A549 (cell line): ENCODE measurements at regions not wholly inside any gene's neighbourhood (a gene's known extent, or its start where the extent isn't known, plus 50 kb on each side); places are given as distances from the start of the nearest gene placed in this dataset.

Experiments used
- ATAC-seq, 2 experiments: fragments of 200-7000 bp in 1 of 2; fragments of >200 bp in 1 of 2; cut with Nextera tagmentation in 1 of 2; cut with Tn5 transposase in 1 of 2; 3 replicates each; pipeline versions ENCODE4 v1.8.0 to v1.9.1; 2018 to 2020; ENCODE audit warnings: mild to moderate bottlenecking in 1 of 2, moderate library complexity in 1 of 2
- CTCF ChIA-PET: fragments of 300-600 bp; sonication (Branson Sonifier 250); formaldehyde crosslinking; extraction: SDS; loops from one replicate; lab custom pipeline; 2021; ENCODE audit warnings: antibody characterized with exemption, inconsistent platforms; lab: Yijun Ruan, JAX
- POLR2A ChIA-PET: fragments of 350-600 bp; formaldehyde crosslinking; extraction: SDS; loops from one replicate; lab custom pipeline; 2021; ENCODE audit warnings: antibody characterized with exemption, inconsistent platforms; lab: Yijun Ruan, JAX
- DNase-seq, 2 experiments: peaks; one replicate each; pipeline versions ENCODE4 v3.0.0 to v3.0.0-alpha.2; 2011 to 2016; ENCODE audit warnings: low read depth in 1 of 2, low spot score in 1 of 2
- FAIRE-seq: peaks from 2 replicates; lab custom pipeline; 2011; peaks lifted over from hg19 to GRCh38; lab: Jason Lieb, UNC
- H3K27ac ChIP-seq, 2 experiments: fragments of >200 bp; sonication (Bioruptor Twin); formaldehyde crosslinking; 3 replicates each; pipeline ENCODE4 v1.5.1; 2016 to 2017
- H3K4me1 ChIP-seq: fragments of >200 bp; sonication (Bioruptor Twin); formaldehyde crosslinking; 3 replicates; pipeline ENCODE4 v1.6.1; 2016
- H3K4me2 ChIP-seq: fragments of >200 bp; sonication (Bioruptor Twin); formaldehyde crosslinking; 3 replicates; pipeline ENCODE4 v1.6.1; 2016
- H3K4me3 ChIP-seq: fragments of >200 bp; sonication (Bioruptor Twin); formaldehyde crosslinking; 3 replicates; pipeline ENCODE4 v1.5.1; 2016
- H3K9me3 ChIP-seq: fragments of >200 bp; sonication (Bioruptor Twin); formaldehyde crosslinking; 3 replicates; pipeline ENCODE4 v1.6.1; 2016
- BHLHE40 ChIP-seq: IDR thresholded peaks from 2 replicates; pipeline ENCODE4 v1.6.1; 2012; ENCODE audit warnings: low read depth, low read length, inconsistent platforms
- CBX2 ChIP-seq: fragments of 200-600 bp; sonication (generic); IDR thresholded peaks from 2 replicates; pipeline ENCODE4 v1.6.1; 2016; ENCODE audit warnings: low read depth, mild to moderate bottlenecking, borderline replicate concordance
- CEBPB ChIP-seq, 2 experiments: fragments of >200 bp in 1 of 2; sonication (Bioruptor Twin) in 1 of 2; formaldehyde crosslinking in 1 of 2; IDR thresholded peaks; 2 replicates each; pipeline ENCODE4 v1.6.1; 2012 to 2016
- CHD2 ChIP-seq: fragments of 150-350 bp; IDR thresholded peaks from 2 replicates; pipeline ENCODE4 v1.6.1; 2014; ENCODE audit warnings: low read length; ENCODE audit not compliant: partially characterized antibody
- EHF ChIP-seq: fragments of 250-450 bp; sonication (Bioruptor Pico); IDR thresholded peaks from 2 replicates; pipeline ENCODE4 v1.5.0; 2020; ENCODE audit warnings: mild to moderate bottlenecking
- EHMT2 ChIP-seq: fragments of 200-600 bp; sonication (generic); IDR thresholded peaks from 2 replicates; pipeline ENCODE4 v1.6.1; 2016; ENCODE audit warnings: antibody characterized with exemption, low read depth, mild to moderate bottlenecking, moderate library complexity
- EP300 ChIP-seq, 2 experiments: fragments of >200 bp; sonication (Bioruptor Twin); formaldehyde crosslinking; IDR thresholded peaks; 2 replicates in 1 of 2; 3 replicates in 1 of 2; pipeline ENCODE4 v1.6.1; 2016 to 2017
- FOSL2 ChIP-seq, 2 experiments: fragments of 450-650 bp in 1 of 2; fragments of >200 bp in 1 of 2; sonication (Bioruptor Twin) in 1 of 2; formaldehyde crosslinking; IDR thresholded peaks; 2 replicates each; pipeline versions ENCODE4 v1.5.0 to v1.6.1; 2016 to 2020; ENCODE audit warnings: mild to moderate bottlenecking in 1 of 2, moderate library complexity in 1 of 2
- FOXS1 ChIP-seq: fragments of 250-450 bp; sonication (Bioruptor Pico); IDR thresholded peaks from 2 replicates; pipeline ENCODE4 v1.5.0; 2020; ENCODE audit warnings: mild to moderate bottlenecking, moderate library complexity
- GATA3 ChIP-seq: IDR thresholded peaks from 2 replicates; pipeline ENCODE4 v1.6.1; 2012; ENCODE audit warnings: borderline replicate concordance
- HOXA7 ChIP-seq: fragments of 250-450 bp; sonication (Bioruptor Pico); IDR thresholded peaks from 2 replicates; pipeline ENCODE4 v1.5.0; 2020; ENCODE audit warnings: mild to moderate bottlenecking, moderate library complexity
- JUN ChIP-seq, 2 experiments: fragments of >200 bp; sonication (Bioruptor Twin); formaldehyde crosslinking; IDR thresholded peaks; 2 replicates in 1 of 2; 3 replicates in 1 of 2; pipeline ENCODE4 v1.6.1; 2016 to 2017
- JUNB ChIP-seq: fragments of >200 bp; sonication (Bioruptor Twin); formaldehyde crosslinking; IDR thresholded peaks from 2 replicates; pipeline ENCODE4 v1.6.1; 2016
- NPAS2 ChIP-seq: fragments of 250-450 bp; sonication (Bioruptor Pico); IDR thresholded peaks from 2 replicates; pipeline ENCODE4 v1.8.0; 2022; ENCODE audit warnings: mild to moderate bottlenecking, moderate library complexity, borderline replicate concordance
- PHF8 ChIP-seq: fragments of 200-600 bp; sonication (generic); IDR thresholded peaks from 2 replicates; pipeline ENCODE4 v1.6.1; 2016; ENCODE audit warnings: low read depth, mild to moderate bottlenecking, antibody characterized with exemption, moderate library complexity, borderline replicate concordance
- RAD21 ChIP-seq, 2 experiments: fragments of >200 bp in 1 of 2; sonication (Bioruptor Twin) in 1 of 2; formaldehyde crosslinking in 1 of 2; IDR thresholded peaks in 1 of 2; conservative IDR thresholded peaks in 1 of 2; 2 replicates in 1 of 2; 3 replicates in 1 of 2; pipeline ENCODE4 v1.6.1; 2012 to 2018; ENCODE audit warnings: inconsistent platforms in 1 of 2
- RCOR1 ChIP-seq: fragments of 150-350 bp; IDR thresholded peaks from 2 replicates; pipeline ENCODE4 v1.6.1; 2014; ENCODE audit warnings: antibody characterized with exemption, low read length, low read depth
- SREBF2 ChIP-seq: fragments of 450-650 bp; IDR thresholded peaks from 2 replicates; pipeline ENCODE4 v1.6.1; 2014; ENCODE audit warnings: mild to moderate bottlenecking, moderate library complexity
- TFCP2L1 ChIP-seq: fragments of 250-450 bp; sonication (Bioruptor Pico); IDR thresholded peaks from 2 replicates; pipeline ENCODE4 v1.5.0; 2021; ENCODE audit warnings: mild to moderate bottlenecking
- TP53 ChIP-seq: fragments of 250-450 bp; sonication (Bioruptor Pico); IDR thresholded peaks from 2 replicates; pipeline ENCODE4 v1.5.0; 2021; ENCODE audit warnings: mild to moderate bottlenecking, moderate library complexity
- ZC3H11A ChIP-seq: fragments of 450-650 bp; IDR thresholded peaks from 2 replicates; pipeline ENCODE4 v1.6.1; 2014; ENCODE audit warnings: antibody characterized with exemption, mild to moderate bottlenecking
- WGBS: methylation state at CpG from one replicate; pipeline ENCODE4 v1.1.6; 2017; ENCODE audit errors: missing lambda C conversion rate; 5-methylcytosine and 5-hydroxymethylcytosine counted together
- TF ChIP-seq, protein P1 (sequence below): IDR thresholded peaks from 2 replicates; pipeline ENCODE4 v1.6.1; 2012
- TF ChIP-seq, protein P2 (sequence below): IDR thresholded peaks from 2 replicates; pipeline ENCODE4 v1.6.1; 2012; ENCODE audit warnings: low read depth, borderline replicate concordance

DNA sequence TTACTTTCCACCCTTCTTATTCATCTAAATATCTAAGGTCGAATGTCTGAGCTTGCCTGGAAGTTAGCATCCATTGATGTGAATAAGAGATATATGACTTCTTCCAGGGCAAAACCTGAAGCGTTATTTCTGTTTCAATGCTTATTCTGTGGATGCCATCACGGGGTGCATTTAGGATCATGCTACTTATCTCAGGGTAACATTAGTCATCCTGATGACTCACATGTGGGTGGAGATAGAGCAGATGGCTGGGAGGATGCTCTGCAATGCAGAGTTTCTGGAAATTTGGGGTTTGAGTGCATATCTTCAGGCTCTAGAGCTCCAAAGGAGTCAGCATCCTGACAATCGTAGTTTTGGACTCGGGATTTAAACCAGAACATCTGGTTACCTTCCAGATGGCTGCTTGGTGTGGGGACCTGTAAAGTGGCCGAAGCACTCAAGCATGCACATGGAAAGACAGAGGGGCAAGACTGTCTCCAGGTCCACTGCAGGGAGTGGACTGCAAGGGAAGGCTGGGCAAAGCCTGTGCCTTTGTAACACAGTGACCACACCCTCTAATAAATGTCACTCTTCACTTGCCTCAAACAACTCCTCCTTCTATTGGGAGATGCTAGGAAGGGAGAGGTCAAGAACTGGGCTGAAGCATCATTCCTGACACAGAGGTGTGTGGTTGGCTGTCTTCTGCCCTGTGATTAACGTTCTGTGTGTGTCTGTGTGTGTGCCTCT, 175.2 kb upstream of the SALL1 start:
- H3K4me2 ChIP-seq, result peak overlapping the region; percentile 10; the same call in 2 of the 3 replicates
- H3K4me1 ChIP-seq, result peaks cover 7% of the 10 kb centered on the region; the same call in 1 of the 3 replicates
- TF ChIP-seq FOSL2 (IDR thresholded peaks at IDR 0.05), result peak; percentile 36; the same call in 1 of the 2 replicates
- TF ChIP-seq FOSL2 (CRISPR knock-in tag; IDR thresholded peaks at IDR 0.05), result no peak
- no peak for TF ChIP-seq ZC3H11A
- ChIA-PET POLR2A (no interaction called here), CTCF (no interaction called here)
- FAIRE-seq, result no peak
- peak in 1 of 2 experiments; percentile 26 for DNase-seq
- ATAC-seq, result peak in 1 of 2 experiments; percentile 68; a peak in 2 of 6 replicates
- no peak overlapping the region for H3K27ac ChIP-seq
- no peaks in the 10 kb centered on the region for H3K9me3 ChIP-seq
- 4% methylated on average over 7 of the region's 7 CpGs for WGBS
- no peak overlapping the region for H3K4me3 ChIP-seq

DNA sequence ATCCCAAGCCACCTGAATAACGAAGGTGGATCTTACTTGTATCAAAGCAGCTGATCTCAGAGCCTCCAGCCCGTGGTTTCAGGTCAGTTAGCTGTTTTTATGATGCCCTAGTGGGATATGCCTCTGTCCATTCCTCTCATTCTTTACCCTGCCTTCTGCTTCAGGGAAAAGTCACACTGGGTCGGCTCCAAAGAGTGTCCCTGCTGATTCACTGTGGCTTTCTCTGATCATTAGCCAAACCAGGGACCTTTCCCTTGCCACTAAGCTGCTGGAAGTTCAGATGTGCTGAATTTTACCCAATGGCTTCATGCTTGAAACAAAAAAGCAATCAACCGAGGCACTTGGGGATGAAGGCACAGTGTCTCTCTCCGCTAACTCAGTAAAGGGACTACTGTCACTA, 170.2 kb upstream of the SALL1 start:
- Histone ChIP-seq H3K27ac (no peak overlapping the region), H3K4me2 (no peak overlapping the region), H3K4me1 (peaks cover 3% of the 10 kb centered on the region; the same call in 1 of the 3 replicates), H3K9me3 (no peaks in the 10 kb centered on the region), H3K4me3 (no peak overlapping the region)
- DNase-seq, result no peak
- ChIA-PET CTCF (no interaction called here), POLR2A (no interaction called here)
- TF ChIP-seq BHLHE40, result no peak
- TF ChIP-seq SREBF2, result no peak
- no peak for TF ChIP-seq HOXA7
- TF ChIP-seq, protein P1, sequence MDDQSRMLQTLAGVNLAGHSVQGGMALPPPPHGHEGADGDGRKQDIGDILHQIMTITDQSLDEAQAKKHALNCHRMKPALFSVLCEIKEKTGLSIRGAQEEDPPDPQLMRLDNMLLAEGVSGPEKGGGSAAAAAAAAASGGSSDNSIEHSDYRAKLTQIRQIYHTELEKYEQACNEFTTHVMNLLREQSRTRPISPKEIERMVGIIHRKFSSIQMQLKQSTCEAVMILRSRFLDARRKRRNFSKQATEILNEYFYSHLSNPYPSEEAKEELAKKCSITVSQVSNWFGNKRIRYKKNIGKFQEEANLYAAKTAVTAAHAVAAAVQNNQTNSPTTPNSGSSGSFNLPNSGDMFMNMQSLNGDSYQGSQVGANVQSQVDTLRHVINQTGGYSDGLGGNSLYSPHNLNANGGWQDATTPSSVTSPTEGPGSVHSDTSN, result no peak
- TF ChIP-seq TP53 (CRISPR knock-in tag), result no peak
- TF ChIP-seq JUNB, result no peak
- TF ChIP-seq FOSL2 (IDR thresholded peaks at IDR 0.05), result no peak
- no peak for TF ChIP-seq FOSL2 (CRISPR knock-in tag; IDR thresholded peaks at IDR 0.05)
- TF ChIP-seq EHMT2, result no peak
- no peak for TF ChIP-seq CHD2
- TF ChIP-seq EHF (CRISPR knock-in tag), result no peak
- no peak for TF ChIP-seq RAD21 (conservative IDR thresholded peaks at IDR 0.05 in 1 of 2, IDR thresholded peaks at IDR 0.05 in 1 of 2)
- TF ChIP-seq CEBPB (IDR thresholded peaks at IDR 0.05), result no peak
- TF ChIP-seq, protein P2, sequence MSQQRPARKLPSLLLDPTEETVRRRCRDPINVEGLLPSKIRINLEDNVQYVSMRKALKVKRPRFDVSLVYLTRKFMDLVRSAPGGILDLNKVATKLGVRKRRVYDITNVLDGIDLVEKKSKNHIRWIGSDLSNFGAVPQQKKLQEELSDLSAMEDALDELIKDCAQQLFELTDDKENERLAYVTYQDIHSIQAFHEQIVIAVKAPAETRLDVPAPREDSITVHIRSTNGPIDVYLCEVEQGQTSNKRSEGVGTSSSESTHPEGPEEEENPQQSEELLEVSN, result no peak
- no peak for TF ChIP-seq RCOR1
- ATAC-seq, result no peak
- WGBS, result 22% methylated on average over 5 of the region's 5 CpGs
- no peak for FAIRE-seq

DNA sequence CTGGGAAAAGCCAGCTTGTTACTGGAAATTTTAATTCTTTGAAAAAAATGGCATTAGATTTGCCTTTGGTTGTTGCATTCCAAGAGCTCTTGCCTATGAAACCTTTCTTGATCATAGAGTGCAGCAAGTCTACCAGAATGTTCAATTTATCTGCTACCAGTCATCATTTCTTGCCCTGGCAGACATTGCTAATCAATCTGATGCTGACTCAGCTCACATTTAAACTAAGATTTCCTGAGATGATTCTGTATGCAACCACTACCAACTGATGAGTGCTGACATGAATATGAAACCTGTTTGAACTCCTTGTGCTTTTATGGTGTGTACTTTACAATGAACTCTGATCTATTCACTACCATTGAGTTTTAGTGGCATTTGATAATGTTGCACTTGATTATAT, 166.5 kb upstream of the SALL1 start:
- no peak for ATAC-seq
- ChIA-PET CTCF (no interaction called here), POLR2A (no interaction called here)
- no peaks in the 10 kb centered on the region for H3K9me3 ChIP-seq
- no peak overlapping the region for H3K4me2 ChIP-seq
- peak; percentile 59 for FAIRE-seq
- no peaks in the 10 kb centered on the region for H3K4me1 ChIP-seq
- DNase-seq, result no peak
- TF ChIP-seq CBX2, result no peak
- no peak for TF ChIP-seq GATA3
- TF ChIP-seq PHF8, result no peak
- TF ChIP-seq EHMT2, result no peak
- TF ChIP-seq EP300 (IDR thresholded peaks at IDR 0.05), result no peak
- no peak for TF ChIP-seq CHD2
- no peak for TF ChIP-seq TFCP2L1 (CRISPR knock-in tag)
- TF ChIP-seq FOXS1, result no peak
- no peak for TF ChIP-seq JUN (IDR thresholded peaks at IDR 0.05)
- no peak for TF ChIP-seq NPAS2 (CRISPR knock-in tag)
- TF ChIP-seq EHF (CRISPR knock-in tag), result no peak
- H3K27ac ChIP-seq, result no peak overlapping the region
- no peak overlapping the region for H3K4me3 ChIP-seq
